ENCODE measurements at regions not wholly inside any gene's neighbourhood (a gene's known extent, or its start where the extent isn't known, plus 50 kb on each side); places are given as distances from the start of the nearest gene placed in this dataset.

DNA sequence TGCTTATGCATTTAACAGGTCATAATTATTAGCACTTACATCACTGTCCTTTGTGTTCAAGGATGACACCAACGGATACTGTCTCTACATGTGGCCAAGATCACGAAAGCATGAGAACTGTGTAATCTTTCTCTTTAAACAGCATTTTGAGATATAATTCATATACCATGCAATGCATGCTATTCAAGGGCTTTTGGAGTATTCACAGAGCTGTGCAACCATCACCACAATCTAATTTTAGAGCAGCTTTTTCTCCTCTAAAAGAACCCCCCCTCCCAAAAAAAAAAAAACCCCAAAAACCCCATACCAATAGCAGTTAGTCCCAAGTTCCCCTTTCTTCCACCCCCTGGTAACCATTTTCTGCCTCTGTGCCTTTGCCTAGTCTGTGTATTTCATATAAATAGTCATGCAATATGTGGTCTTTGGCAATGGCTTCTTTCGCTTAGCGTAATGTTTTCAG is 60.6 kb downstream of the SPRING1 start:
- peak overlapping the region; percentile 31 to 53 for H3K4me3 Mint-ChIP-seq
- Histone ChIP-seq H4K20me1 (ENCODE audit: insufficient read depth, low read length) (no peaks in the 10 kb centered on the region), H3K4me2 (replicated peaks; ENCODE audit: extremely low read depth, low read length, poor library complexity, severe bottlenecking) (peak overlapping the region; percentile 56), H3K9ac (ENCODE audit: insufficient read depth, low read length, poor library complexity, severe bottlenecking) (no peak overlapping the region), H3K27ac (ENCODE audit: low read depth in 1 of 2, low read length in 2 of 2) (no peak overlapping the region), H3K4me1 (ENCODE audit: control insufficient read depth in 1 of 2, insufficient read depth in 2 of 2, low read length in 2 of 2) (peaks cover 43 to 47% of the 10 kb centered on the region in 2 donors), H3K36me3 (replicated peaks in 1 of 2; ENCODE audit: control insufficient read depth in 1 of 2, insufficient read depth in 2 of 2, low read length in 2 of 2) (no peaks in the 10 kb centered on the region), H3K79me2 (ENCODE audit: insufficient read depth, low read length) (no peaks in the 10 kb centered on the region), H3K4me3 (replicated peaks in 1 of 3; ENCODE audit: low read depth in 2 of 3, low read length in 3 of 3) (peak overlapping the region in 1 of 3 experiments; percentile 36), H3K27me3 (ENCODE audit: control insufficient read depth in 2 of 2, insufficient read depth in 2 of 2, low read length in 2 of 2) (no peaks in the 10 kb centered on the region), H3K9me3 (replicated peaks in 1 of 2; ENCODE audit: control insufficient read depth in 1 of 2, insufficient read depth in 1 of 2, low read length in 2 of 2) (no peaks in the 10 kb centered on the region), H2AFZ (ENCODE audit: insufficient read depth, low read depth, low read length, poor library complexity, severe bottlenecking) (peak overlapping the region; percentile 33)
- H3K27ac Mint-ChIP-seq, result peak overlapping the region in 4 of 7 donors; percentile 3 to 71 (median 46)
- intact Hi-C loops (cut with micrococcal nuclease), result no loop called here
- peaks cover 0 to 2% (median 0%) of the 10 kb centered on the region in 7 donors for H3K9me3 Mint-ChIP-seq
- peaks cover 0 to 4% (median 0%) of the 10 kb centered on the region in 3 donors for H3K27me3 Mint-ChIP-seq (ENCODE audit: low read depth in 3 of 3)
- peaks cover 62% of the 10 kb centered on the region for H3K4me1 Mint-ChIP-seq
- DNase-seq, result peak; percentile 59 to 82 (median 60)
- WGBS (ENCODE audit: insufficient coverage), result no CpG with 5 or more reads among the region's 4 CpGs
- H3K36me3 Mint-ChIP-seq, result no peaks in the 10 kb centered on the region
- TF ChIP-seq, protein P1, sequence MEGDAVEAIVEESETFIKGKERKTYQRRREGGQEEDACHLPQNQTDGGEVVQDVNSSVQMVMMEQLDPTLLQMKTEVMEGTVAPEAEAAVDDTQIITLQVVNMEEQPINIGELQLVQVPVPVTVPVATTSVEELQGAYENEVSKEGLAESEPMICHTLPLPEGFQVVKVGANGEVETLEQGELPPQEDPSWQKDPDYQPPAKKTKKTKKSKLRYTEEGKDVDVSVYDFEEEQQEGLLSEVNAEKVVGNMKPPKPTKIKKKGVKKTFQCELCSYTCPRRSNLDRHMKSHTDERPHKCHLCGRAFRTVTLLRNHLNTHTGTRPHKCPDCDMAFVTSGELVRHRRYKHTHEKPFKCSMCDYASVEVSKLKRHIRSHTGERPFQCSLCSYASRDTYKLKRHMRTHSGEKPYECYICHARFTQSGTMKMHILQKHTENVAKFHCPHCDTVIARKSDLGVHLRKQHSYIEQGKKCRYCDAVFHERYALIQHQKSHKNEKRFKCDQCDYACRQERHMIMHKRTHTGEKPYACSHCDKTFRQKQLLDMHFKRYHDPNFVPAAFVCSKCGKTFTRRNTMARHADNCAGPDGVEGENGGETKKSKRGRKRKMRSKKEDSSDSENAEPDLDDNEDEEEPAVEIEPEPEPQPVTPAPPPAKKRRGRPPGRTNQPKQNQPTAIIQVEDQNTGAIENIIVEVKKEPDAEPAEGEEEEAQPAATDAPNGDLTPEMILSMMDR (IDR thresholded peaks at IDR 0.05), result no peak

DNA sequence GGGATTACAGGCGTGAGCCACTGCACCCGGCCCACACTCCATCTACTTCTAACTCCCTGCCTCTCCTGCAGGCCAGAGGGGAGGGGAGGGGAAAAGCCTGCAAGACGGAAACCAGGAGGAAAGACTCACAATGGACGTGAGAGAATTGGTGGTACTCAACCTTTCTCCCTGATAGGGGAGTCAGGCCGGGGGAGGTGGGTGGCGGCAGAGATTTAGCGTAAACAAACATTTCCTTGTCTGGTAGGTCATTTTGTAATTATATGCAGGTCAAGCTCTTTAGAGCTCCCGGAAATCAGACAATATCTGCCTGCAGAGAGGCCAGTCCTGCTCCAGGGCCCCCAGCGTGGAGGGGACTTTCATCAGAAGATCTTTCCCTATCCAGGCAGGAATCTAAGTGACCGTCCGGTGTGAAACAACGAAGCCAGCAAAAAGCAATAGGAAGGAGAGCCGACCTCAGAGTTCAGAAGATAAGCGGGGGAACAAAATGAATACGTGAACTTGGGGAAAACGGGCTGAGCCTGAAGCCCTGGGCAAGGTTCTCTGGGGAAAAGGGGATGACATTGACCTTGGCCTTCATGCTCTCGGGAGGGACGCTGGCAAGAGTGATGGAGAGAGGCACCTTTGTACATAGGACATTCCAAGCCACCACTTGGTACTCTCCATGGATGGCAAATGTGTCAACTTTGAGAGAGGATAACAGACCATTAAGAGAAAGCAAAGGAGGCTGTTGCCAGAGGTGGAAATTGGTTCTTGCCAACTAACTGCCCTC is 62.3 kb downstream of the SPRING1 start:
- Histone ChIP-seq H3K9me3 (replicated peaks in 1 of 2; ENCODE audit: control insufficient read depth in 1 of 2, insufficient read depth in 1 of 2, low read length in 2 of 2) (no peaks in the 10 kb centered on the region), H3K27ac (ENCODE audit: low read depth in 1 of 2, low read length in 2 of 2) (no peak overlapping the region), H3K9ac (ENCODE audit: insufficient read depth, low read length, poor library complexity, severe bottlenecking) (no peak overlapping the region), H3K27me3 (ENCODE audit: control insufficient read depth in 2 of 2, insufficient read depth in 2 of 2, low read length in 2 of 2) (no peaks in the 10 kb centered on the region), H3K4me2 (replicated peaks; ENCODE audit: extremely low read depth, low read length, poor library complexity, severe bottlenecking) (no peak overlapping the region), H4K20me1 (ENCODE audit: insufficient read depth, low read length) (no peaks in the 10 kb centered on the region), H3K36me3 (replicated peaks in 1 of 2; ENCODE audit: control insufficient read depth in 1 of 2, insufficient read depth in 2 of 2, low read length in 2 of 2) (no peaks in the 10 kb centered on the region), H3K4me3 (replicated peaks in 1 of 3; ENCODE audit: low read depth in 2 of 3, low read length in 3 of 3) (no peak overlapping the region), H2AFZ (ENCODE audit: insufficient read depth, low read depth, low read length, poor library complexity, severe bottlenecking) (no peak overlapping the region), H3K79me2 (ENCODE audit: insufficient read depth, low read length) (no peaks in the 10 kb centered on the region), H3K4me1 (ENCODE audit: control insufficient read depth in 1 of 2, insufficient read depth in 2 of 2, low read length in 2 of 2) (peaks cover 43 to 49% of the 10 kb centered on the region in 2 donors)
- peaks cover 0 to 4% (median 0%) of the 10 kb centered on the region in 7 donors for H3K9me3 Mint-ChIP-seq
- WGBS (ENCODE audit: insufficient coverage), result 95% methylated on average over 10 of the region's 18 CpGs
- peak overlapping the region in 5 of 7 donors; percentile 11 to 68 (median 27) for H3K27ac Mint-ChIP-seq
- no peak for DNase-seq
- intact Hi-C loops (cut with micrococcal nuclease), result no loop called here
- H3K4me3 Mint-ChIP-seq, result no peak overlapping the region
- TF ChIP-seq, protein P1 (IDR thresholded peaks at IDR 0.05), result no peak
- peaks cover 0 to 3% (median 0%) of the 10 kb centered on the region in 3 donors for H3K27me3 Mint-ChIP-seq (ENCODE audit: low read depth in 3 of 3)
- H3K36me3 Mint-ChIP-seq, result no peaks in the 10 kb centered on the region
- H3K4me1 Mint-ChIP-seq, result peaks cover 63% of the 10 kb centered on the region

Data from CD14-positive monocyte (primary cell).